CD14-positive monocyte (primary cell): ENCODE measurements at regions not wholly inside any gene's neighbourhood (a gene's known extent, or its start where the extent isn't known, plus 50 kb on each side); places are given as distances from the start of the nearest gene placed in this dataset.

Source experiments
- DNase-seq, 3 donors: peaks; one replicate each; pipeline ENCODE4 v3.0.0-alpha.2; 2011 to 2022
- H2AFZ ChIP-seq: 2 replicates; pipeline ENCODE4 v1.6.0; 2012; ENCODE audit warnings: mild to moderate bottlenecking, low read depth, low read length, inconsistent platforms; ENCODE audit not compliant: insufficient read depth, poor library complexity, severe bottlenecking
- H3K27ac ChIP-seq, 2 donors: 1 replicate in 1 of 2; 2 replicates in 1 of 2; pipeline ENCODE4 v1.5.1; 2012 to 2013; ENCODE audit warnings: low read length in 2 of 2, control low read depth in 1 of 2, inconsistent platforms in 1 of 2, low read depth in 1 of 2, mild to moderate bottlenecking in 1 of 2
- H3K27me3 ChIP-seq, 2 donors: one replicate each; pipeline versions ENCODE4 v1.6.0 to v1.6.1; 2011 to 2013; ENCODE audit warnings: low read length in 2 of 2; ENCODE audit not compliant: control insufficient read depth in 2 of 2, insufficient read depth in 2 of 2
- H3K36me3 ChIP-seq, 2 donors: replicated peaks in 1 of 2; 1 replicate in 1 of 2; 2 replicates in 1 of 2; pipeline versions ENCODE4 v1.5.1 to v1.6.1; 2012 to 2013; ENCODE audit warnings: low read length in 2 of 2, control low read depth in 1 of 2, inconsistent platforms in 1 of 2, mild to moderate bottlenecking in 1 of 2; ENCODE audit not compliant: insufficient read depth in 2 of 2, control insufficient read depth in 1 of 2
- H3K4me1 ChIP-seq, 2 donors: 1 replicate in 1 of 2; 2 replicates in 1 of 2; pipeline versions ENCODE4 v1.5.1 to v1.6.1; 2012 to 2013; ENCODE audit warnings: low read length in 2 of 2, control low read depth in 1 of 2, inconsistent platforms in 1 of 2, mild to moderate bottlenecking in 1 of 2, moderate library complexity in 1 of 2; ENCODE audit not compliant: insufficient read depth in 2 of 2, control insufficient read depth in 1 of 2
- H3K4me2 ChIP-seq: replicated peaks from 2 replicates; pipeline ENCODE3; 2012; ENCODE audit warnings: low read length, moderate library complexity, mild to moderate bottlenecking; ENCODE audit not compliant: poor library complexity, severe bottlenecking; ENCODE audit errors: extremely low read depth
- H3K4me3 ChIP-seq, 3 experiments: fragments of 200-600 bp in 1 of 3; sonication (generic) in 1 of 3; replicated peaks in 1 of 3; 1 replicate in 2 of 3; 2 replicates in 1 of 3; pipeline ENCODE4 v1.5.1; 2011 to 2013; ENCODE audit warnings: low read length in 3 of 3, mild to moderate bottlenecking in 3 of 3, control low read depth in 2 of 3, low read depth in 2 of 3, inconsistent platforms in 1 of 3, moderate library complexity in 1 of 3
- H3K79me2 ChIP-seq: 2 replicates; pipeline ENCODE4 v1.6.0; 2012; ENCODE audit warnings: mild to moderate bottlenecking, control low read depth, inconsistent platforms, low read length, moderate library complexity; ENCODE audit not compliant: insufficient read depth
- H3K9ac ChIP-seq: 2 replicates; pipeline ENCODE4 v1.6.0; 2017; ENCODE audit warnings: low read length, mild to moderate bottlenecking; ENCODE audit not compliant: insufficient read depth, poor library complexity, severe bottlenecking
- H3K9me3 ChIP-seq, 2 donors: replicated peaks in 1 of 2; 1 replicate in 1 of 2; 2 replicates in 1 of 2; pipeline versions ENCODE4 v1.5.1 to v1.6.1; 2012 to 2013; ENCODE audit warnings: low read length in 2 of 2, control low read depth in 1 of 2; ENCODE audit not compliant: control insufficient read depth in 1 of 2, insufficient read depth in 1 of 2
- H4K20me1 ChIP-seq: 2 replicates; pipeline ENCODE4 v1.6.0; 2012; ENCODE audit warnings: mild to moderate bottlenecking, low read length, control low read depth, moderate library complexity; ENCODE audit not compliant: insufficient read depth
- H3K27ac Mint-ChIP-seq, 7 donors: one replicate each; pipeline ENCODE4 v1.8.0; 2020; ENCODE audit warnings: mild to moderate bottlenecking in 7 of 7, mixed read lengths in 7 of 7, moderate library complexity in 6 of 7, inconsistent platforms in 2 of 7
- H3K27me3 Mint-ChIP-seq, 3 donors: one replicate each; pipeline ENCODE4 v1.8.0; 2021 to 2022; ENCODE audit warnings: low read depth in 3 of 3, mild to moderate bottlenecking in 3 of 3, mixed read lengths in 3 of 3, moderate library complexity in 3 of 3, inconsistent platforms in 1 of 3
- H3K36me3 Mint-ChIP-seq, 2 donors: one replicate each; pipeline ENCODE4 v1.8.0; 2020; ENCODE audit warnings: mixed read lengths in 2 of 2, inconsistent platforms in 1 of 2, mild to moderate bottlenecking in 1 of 2
- H3K4me1 Mint-ChIP-seq: one replicate; pipeline ENCODE4 v1.8.0; 2020; ENCODE audit warnings: mild to moderate bottlenecking, mixed read lengths
- H3K4me3 Mint-ChIP-seq, 2 donors: one replicate each; pipeline ENCODE4 v1.8.0; 2020; ENCODE audit warnings: mild to moderate bottlenecking in 2 of 2, mixed read lengths in 2 of 2, moderate library complexity in 1 of 2
- H3K9me3 Mint-ChIP-seq, 7 donors: one replicate each; pipeline ENCODE4 v1.8.0; 2020 to 2022; ENCODE audit warnings: mixed read lengths in 7 of 7, mild to moderate bottlenecking in 6 of 7, moderate library complexity in 6 of 7, inconsistent platforms in 2 of 7
- CTCF ChIP-seq: fragments of 200-600 bp; IDR thresholded peaks from one replicate; pipeline ENCODE4 v1.8.0; 2022; ENCODE audit warnings: antibody characterized with exemption, mild to moderate bottlenecking
- WGBS: methylation state at CpG from one replicate; pipeline ENCODE4 v1.1.5; 2013; ENCODE audit warnings: missing lambda C conversion rate; ENCODE audit not compliant: insufficient coverage; 5-methylcytosine and 5-hydroxymethylcytosine counted together
- intact Hi-C, 2 donors: fragments of 100-400 bp; cut with micrococcal nuclease; formaldehyde crosslinking; loops; one replicate each; pipeline versions ENCODE4 v1.15.0 to v1.15.1; 2023

DNA sequence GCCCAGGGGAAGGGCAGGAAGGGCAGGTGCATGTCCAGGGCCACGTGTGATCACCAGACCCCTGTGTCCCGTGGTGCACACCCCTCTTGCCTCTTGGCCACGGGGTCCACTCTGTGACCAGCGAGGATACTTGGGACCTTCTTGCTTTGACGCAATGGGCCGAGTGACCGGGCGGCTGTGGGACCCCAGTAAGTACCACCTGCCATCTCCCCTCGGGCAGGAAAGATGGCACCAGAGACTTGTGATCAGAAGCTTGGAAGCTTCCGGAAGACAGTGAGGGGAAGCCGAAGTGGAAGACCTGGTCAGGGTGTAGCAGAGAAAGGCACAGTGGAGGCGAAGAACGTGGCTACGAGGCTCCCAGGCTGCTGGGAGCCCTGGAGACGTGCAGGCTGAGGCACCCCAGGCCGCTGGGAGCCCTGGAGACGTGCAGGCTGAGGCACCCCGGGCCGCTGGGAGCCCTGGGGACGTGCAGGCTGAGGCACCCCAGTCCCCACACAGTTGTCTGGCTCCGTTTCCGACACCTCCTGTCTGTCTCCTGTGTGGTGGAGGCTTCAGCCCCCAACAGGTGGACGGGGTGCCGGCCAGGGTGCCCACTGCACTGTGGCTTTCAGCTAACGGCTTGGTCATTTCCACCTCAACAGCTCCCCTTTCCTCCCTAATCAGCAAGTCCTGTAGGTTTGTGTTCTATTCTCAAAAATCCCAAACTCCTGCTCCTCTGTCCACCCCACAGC is 663.5 kb downstream of the BRD1 start:
- H3K36me3 ChIP-seq, result no peaks in the 10 kb centered on the region
- Mint-ChIP-seq H3K9me3 (peaks cover 2 to 14% (median 11%) of the 10 kb centered on the region in 7 donors), H3K4me1 (no peaks in the 10 kb centered on the region), H3K27ac (no peak overlapping the region), H3K36me3 (no peaks in the 10 kb centered on the region), H3K27me3 (peaks cover 2 to 6% (median 2%) of the 10 kb centered on the region in 3 donors), H3K4me3 (no peak overlapping the region)
- no peak overlapping the region for H3K27ac ChIP-seq
- H3K9me3 ChIP-seq, result peaks cover 4 to 15% of the 10 kb centered on the region in 2 donors
- intact Hi-C loops, result no loop called here
- no peak for TF ChIP-seq CTCF
- WGBS, result 78% methylated on average over 22 of the region's 25 CpGs
- no peak for DNase-seq
- H3K4me3 ChIP-seq, result no peak overlapping the region
- H3K79me2 ChIP-seq, result no peaks in the 10 kb centered on the region
- no peak overlapping the region for H3K9ac ChIP-seq
- H4K20me1 ChIP-seq, result no peaks in the 10 kb centered on the region
- H2AFZ ChIP-seq, result no peak overlapping the region
- H3K4me2 ChIP-seq, result no peak overlapping the region
- no peaks in the 10 kb centered on the region for H3K4me1 ChIP-seq
- no peaks in the 10 kb centered on the region for H3K27me3 ChIP-seq

- no peak overlapping the region for H3K4me2 ChIP-seq
- intact Hi-C loops, result no loop called here
- H3K27ac ChIP-seq, result no peak overlapping the region
- no peak overlapping the region for H3K4me3 ChIP-seq
- Mint-ChIP-seq H3K9me3 (peaks cover 2 to 9% (median 7%) of the 10 kb centered on the region in 7 donors), H3K27me3 (peaks cover 2 to 8% (median 2%) of the 10 kb centered on the region in 3 donors), H3K4me3 (no peak overlapping the region), H3K27ac (no peak overlapping the region), H3K36me3 (no peaks in the 10 kb centered on the region), H3K4me1 (no peaks in the 10 kb centered on the region)
- no peaks in the 10 kb centered on the region for H3K4me1 ChIP-seq
- H3K9me3 ChIP-seq, result peaks cover 2 to 8% of the 10 kb centered on the region in 2 donors
- no peaks in the 10 kb centered on the region for H3K79me2 ChIP-seq
- no peaks in the 10 kb centered on the region for H3K27me3 ChIP-seq
- H3K9ac ChIP-seq, result no peak overlapping the region
- H4K20me1 ChIP-seq, result no peaks in the 10 kb centered on the region
- H2AFZ ChIP-seq, result no peak overlapping the region
- TF ChIP-seq CTCF, result no peak
- no peak for DNase-seq
- no peaks in the 10 kb centered on the region for H3K36me3 ChIP-seq
- 89% methylated on average over 16 of the region's 20 CpGs for WGBS
These were observed 664.3 kb downstream of the BRD1 start for GRCh38 chr22:49163258-49163959.
